Testis (tissue), 2 donors: ENCODE measurements at regions not wholly inside any gene's neighbourhood (a gene's known extent, or its start where the extent isn't known, plus 50 kb on each side); places are given as distances from the start of the nearest gene placed in this dataset.

Experiments
- DNase-seq: peaks from one replicate; pipeline ENCODE4 v3.0.0-alpha.2; 2019
- H3K27ac ChIP-seq, 2 donors: fragments of 200-600 bp; sonication (generic); one replicate each; pipeline ENCODE4 v1.5.1; 2019
- H3K27me3 ChIP-seq: fragments of 200-600 bp; sonication (generic); one replicate; pipeline ENCODE4 v1.5.1; 2019
- H3K36me3 ChIP-seq: fragments of 200-600 bp; sonication (generic); one replicate; pipeline ENCODE4 v1.5.1; 2017; ENCODE audit warnings: low read depth; ENCODE audit errors: missing control alignments
- H3K4me1 ChIP-seq: fragments of 200-600 bp; sonication (generic); one replicate; pipeline ENCODE4 v1.5.1; 2019
- H3K4me3 ChIP-seq, 2 donors: fragments of 200-600 bp; sonication (generic); one replicate each; pipeline ENCODE4 v1.5.1; 2017 to 2019
- H3K9me3 ChIP-seq: fragments of 200-600 bp; sonication (generic); one replicate; pipeline ENCODE4 v1.5.1; 2017
- CTCF ChIP-seq, 3 experiments: fragments of 450-650 bp in 2 of 3; fragments of 200-600 bp in 1 of 3; sonication (generic) in 1 of 3; IDR thresholded peaks; one replicate each; pipeline ENCODE4 v1.5.1; 2016 to 2019; ENCODE audit warnings: antibody characterized with exemption in 3 of 3, mild to moderate bottlenecking in 2 of 3, moderate library complexity in 1 of 3
- POLR2A ChIP-seq: fragments of 450-650 bp; IDR thresholded peaks from one replicate; pipeline ENCODE4 v1.6.1; 2017; ENCODE audit warnings: antibody characterized with exemption, mild to moderate bottlenecking, moderate library complexity
- WGBS, 2 donors: methylation state at CpG; one replicate each; pipeline ENCODE4 v1.1.5; 2018; 5-methylcytosine and 5-hydroxymethylcytosine counted together
- intact Hi-C: fragments of 100-400 bp; cut with DNase I; formaldehyde crosslinking; loops from one replicate; pipeline ENCODE4 v1.15.1; 2023; ENCODE audit warnings: low total_unique reads

- TF ChIP-seq CTCF (IDR thresholded peaks at IDR 0.05): no peak
- no peak for TF ChIP-seq POLR2A
Observed at GRCh38 chrX:139077281-139078250, 366.0 kb upstream of the FGF13 start.

GRCh38 chrX:139063364-139063763 lies 351.8 kb upstream of the FGF13 start:
- Histone ChIP-seq H3K36me3 (no peaks in the 10 kb centered on the region), H3K27ac (no peak overlapping the region), H3K9me3 (no peaks in the 10 kb centered on the region), H3K27me3 (no peaks in the 10 kb centered on the region), H3K4me1 (no peaks in the 10 kb centered on the region), H3K4me3 (no peak overlapping the region)
- intact Hi-C loops: no loop called here
- no peak for TF ChIP-seq CTCF (IDR thresholded peaks at IDR 0.05)
- no peak for DNase-seq
- WGBS, 2 donors: 80 to 85% methylated on average over 2 of the region's 2 CpGs

More at GRCh38 chrX:139077281-139078250, 366.0 kb upstream of the FGF13 start:
- no peaks in the 10 kb centered on the region for H3K9me3 ChIP-seq
- H3K27ac ChIP-seq: no peak overlapping the region
- 76 to 84% methylated on average over 4 to 5 of the region's 5 CpGs for WGBS, 2 donors
- intact Hi-C loops: no loop called here
- H3K36me3 ChIP-seq: no peaks in the 10 kb centered on the region
- H3K4me3 ChIP-seq: no peak overlapping the region
- H3K4me1 ChIP-seq: no peaks in the 10 kb centered on the region
- no peaks in the 10 kb centered on the region for H3K27me3 ChIP-seq
- no peak for DNase-seq

- Histone ChIP-seq H3K4me3 (no peak overlapping the region), H3K4me1 (no peaks in the 10 kb centered on the region), H3K27me3 (no peaks in the 10 kb centered on the region), H3K36me3 (no peaks in the 10 kb centered on the region), H3K9me3 (no peaks in the 10 kb centered on the region), H3K27ac (no peak overlapping the region)
- TF ChIP-seq POLR2A (no peak), CTCF (IDR thresholded peaks at IDR 0.05) (no peak)
- WGBS, 2 donors: 61 to 70% methylated on average over 4 of the region's 4 CpGs
- DNase-seq: no peak
- intact Hi-C loops: no loop called here
Observed at GRCh38 chrX:139058831-139059495, 347.4 kb upstream of the FGF13 start.

GRCh38 chrX:139052461-139052860 lies 340.9 kb upstream of the FGF13 start:
- no peak for DNase-seq
- Histone ChIP-seq H3K4me3 (no peak overlapping the region), H3K9me3 (no peaks in the 10 kb centered on the region), H3K27ac (no peak overlapping the region), H3K4me1 (no peaks in the 10 kb centered on the region), H3K27me3 (no peaks in the 10 kb centered on the region), H3K36me3 (no peaks in the 10 kb centered on the region)
- TF ChIP-seq CTCF (IDR thresholded peaks at IDR 0.05): no peak
- intact Hi-C loops: no loop called here
- WGBS, 2 donors: 87 to 88% methylated on average over 3 of the region's 3 CpGs
